Fibroblast of villous mesenchyme (primary cell): ENCODE measurements at regions not wholly inside any gene's neighbourhood (a gene's known extent, or its start where the extent isn't known, plus 50 kb on each side); places are given as distances from the start of the nearest gene placed in this dataset.

ENCODE experiments used
- DNase-seq: peaks from one replicate; pipeline ENCODE4 v3.0.0-alpha.2; 2010; ENCODE audit warnings: low read depth
- H3K4me3 ChIP-seq: 2 replicates; pipeline ENCODE4 v1.5.1; 2011; ENCODE audit warnings: low read depth, mild to moderate bottlenecking, low read length
- CTCF ChIP-seq: IDR thresholded peaks from 2 replicates; pipeline ENCODE4 v1.5.1; 2012; ENCODE audit warnings: low read depth, mild to moderate bottlenecking, low read length; ENCODE audit not compliant: insufficient read depth

GRCh38 chr6:106880952-106881351 lies 93.6 kb downstream of the CD24 start:
- no peak overlapping the region for H3K4me3 ChIP-seq
- DNase-seq, result no peak
- TF ChIP-seq CTCF, result no peak

GRCh38 chr6:106875782-106876321 lies 98.7 kb downstream of the CD24 start:
- H3K4me3 ChIP-seq, result no peak overlapping the region
- TF ChIP-seq CTCF, result no peak
- DNase-seq, result no peak

DNA sequence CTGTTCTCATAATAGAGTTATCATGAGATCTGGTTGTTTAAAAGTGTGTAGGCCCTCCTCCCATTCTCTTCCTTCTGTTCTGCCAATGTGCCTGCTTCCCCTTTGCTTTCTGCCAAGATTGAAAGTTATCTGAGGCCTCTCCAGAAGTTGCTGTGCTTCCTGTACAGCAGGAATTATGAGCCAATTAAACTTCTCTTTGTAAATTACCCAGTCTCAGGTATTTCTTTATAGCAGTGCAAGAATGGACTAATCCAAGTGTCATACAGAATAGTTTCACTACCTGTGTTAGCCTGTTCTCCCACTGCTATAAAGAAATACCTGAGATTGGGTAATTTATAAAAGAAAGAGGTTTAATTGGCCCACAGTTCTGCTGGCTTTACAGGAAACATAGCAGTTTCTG lies 100.0 kb downstream of the CD24 start:
- TF ChIP-seq CTCF, result no peak
- H3K4me3 ChIP-seq, result no peak overlapping the region
- no peak for DNase-seq

DNA sequence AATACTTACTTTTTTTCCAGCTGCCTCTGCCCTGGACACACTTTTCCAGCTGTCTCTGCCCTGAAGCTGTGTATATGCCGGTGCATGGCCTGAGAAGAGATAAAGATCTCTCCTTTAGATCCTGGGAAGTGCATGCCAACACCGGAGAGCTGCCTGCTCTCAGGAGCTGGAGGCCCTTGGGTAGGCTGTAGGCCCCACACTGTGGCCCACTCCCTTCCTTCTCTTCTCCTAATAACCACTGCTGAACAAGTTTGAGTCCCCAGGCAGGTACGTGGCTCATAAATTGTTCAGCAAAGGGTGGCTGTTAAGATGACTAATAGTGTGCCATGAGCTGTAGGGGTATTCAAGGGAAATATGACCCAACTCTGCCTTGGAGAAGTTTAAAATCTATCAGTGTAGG lies 102.5 kb downstream of the CD24 start:
- TF ChIP-seq CTCF, result no peak

DNA sequence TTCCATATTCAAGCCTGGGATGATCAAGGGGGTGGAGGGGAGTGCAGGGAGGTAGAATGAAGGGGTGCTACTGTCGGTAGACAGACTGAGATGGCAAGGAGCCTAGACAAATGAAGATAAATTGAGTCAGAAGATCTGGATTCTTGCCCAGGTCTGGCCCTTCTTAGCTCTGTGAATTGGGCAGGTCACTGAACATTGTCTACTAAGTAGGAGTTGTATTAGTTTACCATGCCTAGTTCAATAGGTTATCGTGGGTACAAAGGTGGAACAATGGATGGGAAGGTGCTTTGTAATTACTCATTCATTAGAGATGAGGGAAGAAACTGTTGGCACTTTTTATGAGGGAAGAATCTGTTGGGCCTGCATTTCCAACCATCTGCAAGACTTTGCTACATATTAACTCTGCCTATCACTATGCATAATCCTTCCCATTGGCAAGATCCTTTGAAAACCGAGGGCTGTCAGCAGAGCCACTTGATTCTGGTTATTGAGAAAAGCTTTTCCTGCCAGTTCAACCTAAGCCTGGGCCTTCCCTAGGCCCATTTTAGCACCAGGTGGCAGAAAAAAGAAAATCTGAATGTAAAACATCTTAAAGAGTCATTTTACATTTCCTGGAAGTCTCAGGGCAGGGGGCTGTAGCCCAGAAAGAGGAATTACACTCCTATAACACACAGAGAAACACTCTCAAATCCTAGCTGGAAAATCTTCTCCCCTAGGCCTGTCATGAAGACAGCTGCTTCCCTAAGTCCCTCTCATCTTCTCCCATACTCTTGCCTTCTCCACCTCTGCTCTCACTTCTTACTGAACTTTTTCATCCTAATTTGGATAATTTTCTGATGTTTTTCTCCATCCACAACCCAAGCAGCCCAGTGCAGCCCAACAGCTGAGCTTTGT lies 103.5 kb downstream of the CD24 start:
- no peak for TF ChIP-seq CTCF
- no peak overlapping the region for H3K4me3 ChIP-seq
- no peak for DNase-seq

More for the DNA sequence above, 102.5 kb downstream of the CD24 start:
- H3K4me3 ChIP-seq, result no peak overlapping the region
- DNase-seq, result no peak

DNA sequence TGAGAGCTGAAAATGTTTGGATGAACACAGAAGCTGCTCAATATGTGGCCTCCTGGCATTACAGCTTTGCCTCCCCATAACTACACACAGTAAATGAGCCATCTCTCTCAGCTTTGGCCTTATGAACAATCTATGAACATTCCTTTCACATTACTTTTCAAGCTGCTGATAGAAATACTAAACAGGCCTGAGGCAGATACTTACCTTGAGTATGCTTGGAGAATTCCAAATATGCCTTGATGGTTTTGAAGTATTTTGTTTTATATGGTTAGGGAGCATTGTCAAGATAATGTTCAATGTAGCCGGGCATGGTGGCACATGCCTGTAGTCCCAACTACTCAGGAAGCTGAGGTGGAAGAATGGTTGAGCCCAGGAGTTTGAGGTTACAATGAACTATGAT lies 104.5 kb downstream of the CD24 start:
- no peak overlapping the region for H3K4me3 ChIP-seq
- TF ChIP-seq CTCF, result no peak
- peak; percentile 32 for DNase-seq
